Endothelial cell of umbilical vein (primary cell): ENCODE measurements at regions not wholly inside any gene's neighbourhood (a gene's known extent, or its start where the extent isn't known, plus 50 kb on each side); places are given as distances from the start of the nearest gene placed in this dataset.

Experiments
- BruUV-seq: library from RNA; stranded (reverse); fragments of 400-500 nt; replicated peaks from 2 replicates; lab custom pipeline; 2021; lab: Mats Ljungman, UMichigan
- CTCF ChIA-PET: fragments of 300-600, 350-600 bp; sonication (Branson Sonifier 250); formaldehyde crosslinking; loops from one replicate; lab custom pipeline; 2021; ENCODE audit warnings: antibody characterized with exemption, inconsistent platforms; lab: Charles Lee
- POLR2A ChIA-PET: fragments of 300-600, 350-600 bp; sonication (Branson Sonifier 250); formaldehyde crosslinking; loops from one replicate; lab custom pipeline; 2021; ENCODE audit warnings: antibody characterized with exemption, inconsistent platforms; lab: Charles Lee
- DNase-seq: peaks from one replicate; pipeline ENCODE4 v3.0.0-alpha.2; 2011; ENCODE audit warnings: low read depth, low spot score
- FAIRE-seq: peaks from 2 replicates; lab custom pipeline; 2011; peaks lifted over from hg19 to GRCh38; lab: Jason Lieb, UNC
- H2AFZ ChIP-seq: 2 replicates; pipeline ENCODE4 v1.6.0; 2012; ENCODE audit warnings: low read depth, low read length, control low read depth, inconsistent platforms
- H3K27ac ChIP-seq: 2 replicates; pipeline ENCODE4 v1.5.1; 2011; ENCODE audit warnings: low read depth, mild to moderate bottlenecking, control low read depth, low read length, moderate library complexity; ENCODE audit not compliant: insufficient read depth
- H3K27me3 ChIP-seq, 2 experiments: 2 replicates each; pipeline versions ENCODE4 v1.6.0 to v1.6.1; 2011; ENCODE audit warnings: low read length in 2 of 2, mixed read lengths in 1 of 2; ENCODE audit not compliant: control insufficient read depth in 2 of 2, insufficient read depth in 2 of 2
- H3K36me3 ChIP-seq, 2 experiments: 2 replicates in 1 of 2; 3 replicates in 1 of 2; pipeline ENCODE4 v1.5.1; 2011; ENCODE audit warnings: low read length in 2 of 2, mild to moderate bottlenecking in 1 of 2, moderate library complexity in 1 of 2; ENCODE audit not compliant: control insufficient read depth in 2 of 2, insufficient read depth in 2 of 2; ENCODE audit errors: extremely low read depth in 1 of 2
- H3K4me1 ChIP-seq: 3 replicates; pipeline ENCODE4 v1.5.1; 2011; ENCODE audit warnings: mild to moderate bottlenecking, low read length; ENCODE audit not compliant: control insufficient read depth, insufficient read depth; ENCODE audit errors: extremely low read depth
- H3K4me2 ChIP-seq: 2 replicates; pipeline ENCODE4 v1.6.1; 2011; ENCODE audit warnings: low read length, control low read depth, mixed read lengths; ENCODE audit not compliant: insufficient read depth
- H3K4me3 ChIP-seq, 3 experiments: fragments of 200-600 bp in 1 of 3; sonication (generic), shearing (Covaris generic) in 1 of 3; replicated peaks in 1 of 3; 2 replicates each; pipeline ENCODE4 v1.5.1; 2011 to 2016; ENCODE audit warnings: control low read depth in 3 of 3, low read length in 3 of 3, mild to moderate bottlenecking in 2 of 3, inconsistent platforms in 1 of 3, low read depth in 1 of 3, moderate library complexity in 1 of 3; ENCODE audit not compliant: insufficient read depth in 1 of 3
- H3K79me2 ChIP-seq: 2 replicates; pipeline ENCODE4 v1.6.0; 2012; ENCODE audit warnings: low read length, inconsistent platforms; ENCODE audit not compliant: control insufficient read depth, insufficient read depth
- H3K9ac ChIP-seq: replicated peaks from 2 replicates; pipeline ENCODE3; 2011; ENCODE audit warnings: low read length, control low read depth; ENCODE audit not compliant: insufficient read depth; ENCODE audit errors: extremely low read depth
- H3K9me1 ChIP-seq: replicated peaks from 3 replicates; pipeline ENCODE4 v1.6.0; 2011; ENCODE audit warnings: mild to moderate bottlenecking, low read length; ENCODE audit not compliant: control insufficient read depth, insufficient read depth; ENCODE audit errors: extremely low read depth
- H3K9me3 ChIP-seq: replicated peaks from 2 replicates; pipeline ENCODE4 v1.5.1; 2012; ENCODE audit warnings: low read length, inconsistent platforms; ENCODE audit not compliant: control insufficient read depth, insufficient read depth
- H4K20me1 ChIP-seq: replicated peaks from 2 replicates; pipeline ENCODE3; 2011; ENCODE audit warnings: mild to moderate bottlenecking, low read length; ENCODE audit not compliant: control insufficient read depth, insufficient read depth; ENCODE audit errors: extremely low read depth
- EZH2 ChIP-seq: IDR thresholded peaks from 2 replicates; pipeline ENCODE4 v1.6.1; 2012; ENCODE audit warnings: borderline replicate concordance, low read depth, mild to moderate bottlenecking, moderate library complexity, low read length, inconsistent platforms; ENCODE audit not compliant: severe bottlenecking
- FOS ChIP-seq: IDR thresholded peaks from 2 replicates; pipeline ENCODE4 v1.6.1; 2011; ENCODE audit warnings: mild to moderate bottlenecking, low read length, moderate library complexity, borderline replicate concordance; ENCODE audit not compliant: insufficient read depth
- GATA2 ChIP-seq: IDR thresholded peaks from 2 replicates; pipeline ENCODE4 v1.7.0; 2011; ENCODE audit warnings: low read depth, mild to moderate bottlenecking, moderate library complexity, mixed read lengths, low read length; ENCODE audit not compliant: insufficient read length, insufficient read depth
- JUN ChIP-seq: IDR thresholded peaks from 2 replicates; pipeline ENCODE4 v1.6.1; 2011; ENCODE audit warnings: borderline replicate concordance, low read depth; ENCODE audit not compliant: insufficient read length, insufficient read depth
- MYC ChIP-seq: IDR thresholded peaks from one replicate; pipeline ENCODE4 v1.6.1; 2011; ENCODE audit warnings: mild to moderate bottlenecking, low read depth, low read length
- POLR2A ChIP-seq: IDR thresholded peaks from 2 replicates; pipeline ENCODE4 v1.6.1; 2012; ENCODE audit warnings: low read depth, mild to moderate bottlenecking, control low read depth, low read length
- POLR2AphosphoS5 ChIP-seq: IDR thresholded peaks from 2 replicates; pipeline ENCODE4 v1.6.1; 2012; ENCODE audit warnings: low read depth, mild to moderate bottlenecking, control low read depth, low read length, moderate library complexity; ENCODE audit not compliant: insufficient read depth
- dilution Hi-C: fragments of 300-500 bp; cut with MboI; formaldehyde crosslinking; loops from one replicate; pipeline ENCODE4 v1.15.0; 2019; ENCODE audit warnings: low sequenced_read_pairs; ENCODE audit not compliant: extremely low pct_ligation_motif_present
- intact Hi-C: fragments of 100-400 bp; cut with micrococcal nuclease; formaldehyde crosslinking; loops from one replicate; pipeline ENCODE4 v1.10.0; 2022
- TF ChIP-seq, protein P1 (sequence below), 2 donors: IDR thresholded peaks; 1 replicate in 1 of 2; 2 replicates in 1 of 2; pipeline ENCODE4 v1.5.1; 2011; ENCODE audit warnings: low read length in 2 of 2, mild to moderate bottlenecking in 2 of 2, moderate library complexity in 2 of 2, control low read depth in 1 of 2, inconsistent platforms in 1 of 2, low read depth in 1 of 2; ENCODE audit not compliant: insufficient read depth in 1 of 2; ENCODE audit errors: extremely low read depth in 1 of 2
- TF ChIP-seq, protein P2 (sequence below): IDR thresholded peaks from 2 replicates; pipeline ENCODE4 v1.6.1; 2011; ENCODE audit not compliant: insufficient read depth, insufficient read length

DNA sequence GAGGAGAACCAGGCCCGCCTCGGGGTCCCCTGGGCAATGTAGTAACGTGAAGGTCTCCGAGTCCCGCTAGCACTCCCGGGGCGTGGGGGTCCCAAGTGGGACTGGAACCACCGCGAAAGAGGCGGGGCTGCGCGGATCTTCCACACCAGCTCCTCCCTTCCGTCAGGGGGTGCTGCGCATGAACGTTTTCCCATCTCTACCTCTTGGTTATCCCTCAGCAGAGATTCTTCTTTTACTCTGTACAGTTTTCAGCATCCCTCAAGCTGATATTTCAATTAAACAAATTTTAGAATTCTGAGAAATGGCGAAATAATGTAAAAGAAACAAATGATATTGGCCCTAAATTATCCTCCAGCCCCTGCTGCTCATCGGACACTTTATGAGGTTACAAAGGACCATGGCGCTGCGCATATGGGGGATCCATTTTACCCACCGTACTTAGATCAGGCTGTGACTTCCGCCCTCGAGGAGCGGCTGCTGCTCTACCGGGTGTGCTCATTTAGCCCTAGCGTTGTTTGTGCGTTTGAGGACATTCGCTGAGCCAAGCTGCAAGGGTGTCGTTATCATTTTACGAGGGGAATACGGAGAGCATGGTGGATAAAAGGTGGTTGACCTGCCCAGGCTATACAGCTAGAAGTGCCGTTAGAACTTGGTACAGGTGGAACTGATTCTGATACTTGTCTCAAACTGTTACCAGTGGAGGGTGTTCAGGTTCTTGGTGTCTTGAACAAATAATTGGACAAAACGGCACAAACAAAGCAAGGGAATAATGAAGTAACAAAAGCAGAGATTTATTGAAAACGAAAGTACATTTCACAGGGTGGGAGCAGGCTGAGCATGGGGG is 75.2 kb upstream of the CHD6 start:
- dilution Hi-C loops, result no loop called here
- TSS peak; percentile 78 for BruUV-seq

More for the DNA sequence above, 75.2 kb upstream of the CHD6 start:
- H2AFZ ChIP-seq, result peak overlapping the region; percentile 92
- no peaks in the 10 kb centered on the region for H3K79me2 ChIP-seq
- no peak overlapping the region for H3K27ac ChIP-seq
- H3K4me3 ChIP-seq, result peak overlapping the region; percentile 57 to 78 (median 67)
- H3K36me3 ChIP-seq, result no peaks in the 10 kb centered on the region
- peak; percentile 89 for DNase-seq
- no peaks in the 10 kb centered on the region for H3K9me3 ChIP-seq
- H3K9me1 ChIP-seq, result no peaks in the 10 kb centered on the region
- H3K4me1 ChIP-seq, result peaks cover 8% of the 10 kb centered on the region
- peak overlapping the region; percentile 71 for H3K4me2 ChIP-seq
- TF ChIP-seq POLR2AphosphoS5 (peak; percentile 23), GATA2 (no peak), FOS (no peak), POLR2A (no peak), JUN (no peak), MYC (no peak), EZH2 (no peak)
- TF ChIP-seq, protein P1, sequence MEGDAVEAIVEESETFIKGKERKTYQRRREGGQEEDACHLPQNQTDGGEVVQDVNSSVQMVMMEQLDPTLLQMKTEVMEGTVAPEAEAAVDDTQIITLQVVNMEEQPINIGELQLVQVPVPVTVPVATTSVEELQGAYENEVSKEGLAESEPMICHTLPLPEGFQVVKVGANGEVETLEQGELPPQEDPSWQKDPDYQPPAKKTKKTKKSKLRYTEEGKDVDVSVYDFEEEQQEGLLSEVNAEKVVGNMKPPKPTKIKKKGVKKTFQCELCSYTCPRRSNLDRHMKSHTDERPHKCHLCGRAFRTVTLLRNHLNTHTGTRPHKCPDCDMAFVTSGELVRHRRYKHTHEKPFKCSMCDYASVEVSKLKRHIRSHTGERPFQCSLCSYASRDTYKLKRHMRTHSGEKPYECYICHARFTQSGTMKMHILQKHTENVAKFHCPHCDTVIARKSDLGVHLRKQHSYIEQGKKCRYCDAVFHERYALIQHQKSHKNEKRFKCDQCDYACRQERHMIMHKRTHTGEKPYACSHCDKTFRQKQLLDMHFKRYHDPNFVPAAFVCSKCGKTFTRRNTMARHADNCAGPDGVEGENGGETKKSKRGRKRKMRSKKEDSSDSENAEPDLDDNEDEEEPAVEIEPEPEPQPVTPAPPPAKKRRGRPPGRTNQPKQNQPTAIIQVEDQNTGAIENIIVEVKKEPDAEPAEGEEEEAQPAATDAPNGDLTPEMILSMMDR (IDR thresholded peaks at IDR 0.05; ENCODE audit: extremely low read depth in 1 of 2, insufficient read depth in 1 of 2, low read depth in 1 of 2, low read length in 2 of 2), result peak in 1 of 2 donors; percentile 38
- TF ChIP-seq, protein P2, sequence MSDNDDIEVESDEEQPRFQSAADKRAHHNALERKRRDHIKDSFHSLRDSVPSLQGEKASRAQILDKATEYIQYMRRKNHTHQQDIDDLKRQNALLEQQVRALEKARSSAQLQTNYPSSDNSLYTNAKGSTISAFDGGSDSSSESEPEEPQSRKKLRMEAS, result peak; percentile 35
- no peaks in the 10 kb centered on the region for H3K27me3 ChIP-seq
- ChIA-PET POLR2A (no interaction called here), CTCF (interaction anchor here (0.6 to 2.1 kb wide), 7 partner anchors 8 to 1716 kb away, joined by 3 to 10 read pairs (median 4); partner anchors contain the start of gene CHD6)
- intact Hi-C loops, result loop anchor here (1.0 to 10.0 kb wide), 3 partner anchors 75 to 549 kb away; partner anchors contain the start of gene CHD6
- peak; percentile 93 for FAIRE-seq
- H3K9ac ChIP-seq, result peak overlapping the region; percentile 39
- no peaks in the 10 kb centered on the region for H4K20me1 ChIP-seq
